ENCODE measurements at regions not wholly inside any gene's neighbourhood (a gene's known extent, or its start where the extent isn't known, plus 50 kb on each side); places are given as distances from the start of the nearest gene placed in this dataset.

GRCh38 chr18:30698571-30698970 lies 344.0 kb downstream of the DSC3 start:
- TF ChIP-seq CTCF (IDR thresholded peaks at IDR 0.05) (no peak), POLR2A (IDR thresholded peaks at IDR 0.05) (no peak)

Measured in uterus (tissue), 2 donors.